ENCODE measurements at regions not wholly inside any gene's neighbourhood (a gene's known extent, or its start where the extent isn't known, plus 50 kb on each side); places are given as distances from the start of the nearest gene placed in this dataset.
"Not testable (repeated sequence)": the region's sequence is repeated elsewhere in the genome, so short reads cannot be mapped to it uniquely, and the experiment has no call there.

GRCh38 chr3:197459571-197459970 lies 96.2 kb downstream of the BDH1 start:
- DNase-seq (ENCODE audit: low spot score), result not testable (repeated sequence)

GRCh38 chr3:197458906-197459470 lies 96.8 kb downstream of the BDH1 start:
- DNase-seq (ENCODE audit: low spot score), result no peak

GRCh38 chr3:197458179-197458707 lies 97.5 kb downstream of the BDH1 start:
- no peak for DNase-seq (ENCODE audit: low spot score)

GRCh38 chr3:197456261-197457091 lies 99.3 kb downstream of the BDH1 start:
- DNase-seq (ENCODE audit: low spot score), result peak; percentile 96

GRCh38 chr3:197454841-197455240 lies 100.9 kb downstream of the BDH1 start:
- DNase-seq (ENCODE audit: low spot score), result not testable (repeated sequence)

- peak; percentile 30 for DNase-seq (ENCODE audit: low spot score)
Measured at GRCh38 chr3:197454014-197454413, 101.8 kb downstream of the BDH1 start.

GRCh38 chr3:197450810-197451209 lies 105.0 kb downstream of the BDH1 start:
- no peak for DNase-seq (ENCODE audit: low spot score)

GRCh38 chr3:197450308-197450707 lies 105.5 kb downstream of the BDH1 start:
- DNase-seq (ENCODE audit: low spot score), result no peak

- not testable (repeated sequence) for DNase-seq (ENCODE audit: low spot score)
Measured at GRCh38 chr3:197449181-197449580, 106.6 kb downstream of the BDH1 start.

GRCh38 chr3:197447781-197448180 lies 108.0 kb downstream of the BDH1 start:
- not testable (repeated sequence) for DNase-seq (ENCODE audit: low spot score)

- DNase-seq (ENCODE audit: low spot score), result no peak
Measured at GRCh38 chr3:197447057-197447456, 108.7 kb downstream of the BDH1 start.

- no peak for DNase-seq (ENCODE audit: low spot score)
Measured at GRCh38 chr3:197446700-197447056, 109.1 kb downstream of the BDH1 start.

GRCh38 chr3:197445896-197446699 lies 109.7 kb downstream of the BDH1 start:
- no peak for DNase-seq (ENCODE audit: low spot score)

GRCh38 chr3:197444793-197445379 lies 110.9 kb downstream of the BDH1 start:
- no peak for DNase-seq (ENCODE audit: low spot score)

- DNase-seq (ENCODE audit: low spot score), result no peak
Measured at GRCh38 chr3:197443506-197443905, 112.3 kb downstream of the BDH1 start.

GRCh38 chr3:197440717-197441303 lies 115.0 kb downstream of the BDH1 start:
- DNase-seq (ENCODE audit: low spot score), result no peak

GRCh38 chr3:197438906-197439305 lies 116.9 kb downstream of the BDH1 start:
- DNase-seq (ENCODE audit: low spot score), result no peak

- DNase-seq (ENCODE audit: low spot score), result no peak
Measured at GRCh38 chr3:197435426-197435825, 120.3 kb downstream of the BDH1 start.

- no peak for DNase-seq (ENCODE audit: low spot score)
Measured at GRCh38 chr3:197434830-197435229, 120.9 kb downstream of the BDH1 start.

- no peak for DNase-seq (ENCODE audit: low spot score)
Measured at GRCh38 chr3:197432384-197433127, 123.2 kb downstream of the BDH1 start.

GRCh38 chr3:197431346-197431910 lies 124.3 kb downstream of the BDH1 start:
- peak; percentile 24 for DNase-seq (ENCODE audit: low spot score)
